Sigmoid colon (tissue), 6 donors: ENCODE measurements at regions not wholly inside any gene's neighbourhood (a gene's known extent, or its start where the extent isn't known, plus 50 kb on each side); places are given as distances from the start of the nearest gene placed in this dataset.

Experiments used
- DNase-seq: peaks from one replicate; pipeline ENCODE4 v3.0.0-alpha.2; 2019
- H3K27ac ChIP-seq, 4 donors: fragments of 200-600 bp; sonication (generic); one replicate each; pipeline ENCODE4 v1.5.1; 2016 to 2019; ENCODE audit warnings: mild to moderate bottlenecking in 1 of 4
- H3K27me3 ChIP-seq, 3 donors: fragments of 200-600 bp; sonication (generic); one replicate each; pipeline ENCODE4 v1.5.1; 2019; ENCODE audit warnings: mild to moderate bottlenecking in 1 of 3
- H3K36me3 ChIP-seq, 4 donors: fragments of 200-600 bp; sonication (generic); one replicate each; pipeline ENCODE4 v1.5.1; 2016 to 2019
- H3K4me1 ChIP-seq, 4 donors: fragments of 200-600 bp; sonication (generic); one replicate each; pipeline ENCODE4 v1.5.1; 2017 to 2019
- H3K4me3 ChIP-seq, 4 donors: fragments of 200-600 bp; sonication (generic); one replicate each; pipeline ENCODE4 v1.5.1; 2017 to 2019; ENCODE audit warnings: mild to moderate bottlenecking in 2 of 4, moderate library complexity in 1 of 4
- H3K9me3 ChIP-seq, 4 donors: fragments of 200-600 bp in 3 of 4; sonication (generic) in 3 of 4; one replicate each; pipeline versions ENCODE4 v1.5.1 to v1.6.1; 2013 to 2019
- EP300 ChIP-seq, 4 donors: sonication (generic); formaldehyde crosslinking; IDR thresholded peaks; one replicate each; pipeline ENCODE4 v1.6.1; 2017; ENCODE audit warnings: antibody characterized with exemption in 4 of 4
- POLR2A ChIP-seq, 2 donors: fragments of 450-650 bp; IDR thresholded peaks; one replicate each; pipeline ENCODE4 v1.6.1; 2016; ENCODE audit warnings: antibody characterized with exemption in 2 of 2, mild to moderate bottlenecking in 2 of 2, moderate library complexity in 2 of 2
- POLR2AphosphoS5 ChIP-seq, 4 donors: sonication (generic); formaldehyde crosslinking; IDR thresholded peaks; one replicate each; pipeline ENCODE4 v1.6.1; 2017; ENCODE audit warnings: antibody characterized with exemption in 4 of 4
- WGBS, 2 donors: extraction: QIAGEN DNeasy Blood & Tissue Kit; methylation state at CpG; one replicate each; pipeline ENCODE4 v1.1.7; 2013; 5-methylcytosine and 5-hydroxymethylcytosine counted together
- intact Hi-C: fragments of 100-400 bp; cut with DNase I; formaldehyde crosslinking; loops from one replicate; pipeline ENCODE4 v1.15.1; 2023
- TF ChIP-seq, protein P1 (sequence below), 4 experiments: fragments of 450-650 bp in 3 of 4; fragments of 200-600 bp in 1 of 4; IDR thresholded peaks; one replicate each; pipeline ENCODE4 v1.5.1; 2016 to 2019; ENCODE audit warnings: antibody characterized with exemption in 4 of 4, mild to moderate bottlenecking in 3 of 4, moderate library complexity in 2 of 4
- donor health status: healthy with polysubstance abuse.
- donor health status: healthy.

DNA sequence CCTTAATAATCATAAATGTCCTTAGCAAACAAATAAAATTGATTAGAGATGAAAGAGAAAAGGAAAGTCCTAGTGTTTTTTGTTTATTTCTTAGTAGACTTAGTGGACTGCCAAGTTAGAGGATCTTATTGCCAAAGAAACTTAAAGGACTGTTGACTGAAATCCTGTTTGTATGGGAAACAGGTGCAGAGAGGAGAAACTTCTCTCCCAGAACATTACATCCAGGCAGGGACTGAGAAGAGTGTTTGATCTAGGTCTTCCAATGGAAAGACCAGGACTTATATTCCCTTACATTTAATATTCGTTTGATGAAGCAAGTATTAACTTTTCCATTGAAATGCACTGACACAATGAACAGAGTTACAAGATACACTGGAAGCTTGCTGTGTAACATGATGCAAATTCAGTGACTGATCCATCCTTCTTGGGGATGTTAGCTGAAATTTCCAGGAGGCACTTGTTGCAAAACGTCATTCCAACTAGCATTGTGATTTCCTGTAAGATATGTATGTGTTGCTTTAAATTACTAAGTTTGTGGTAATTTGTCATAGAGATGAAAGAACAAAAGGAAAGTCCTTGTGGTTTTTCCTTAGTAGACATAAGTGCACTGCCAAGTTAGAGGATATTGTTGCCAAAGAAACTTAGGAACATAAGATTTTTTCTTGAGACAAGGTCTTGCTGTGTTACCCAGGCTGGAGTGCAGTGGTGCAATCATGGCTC, 505.6 kb downstream of the STIM2 start:
- Histone ChIP-seq H3K9me3 (no peaks in the 10 kb centered on the region), H3K27ac (no peak overlapping the region), H3K27me3 (no peaks in the 10 kb centered on the region), H3K4me1 (peaks cover 0 to 14% (median 5%) of the 10 kb centered on the region in 4 donors), H3K4me3 (no peak overlapping the region), H3K36me3 (no peaks in the 10 kb centered on the region)
- 44 to 56% methylated on average over 2 of the region's 2 CpGs for WGBS, 2 donors
- no peak for DNase-seq
- intact Hi-C loops, result no loop called here
- TF ChIP-seq EP300 (IDR thresholded peaks at IDR 0.05) (no peak), POLR2A (IDR thresholded peaks at IDR 0.05) (no peak), POLR2AphosphoS5 (IDR thresholded peaks at IDR 0.05) (no peak)
- TF ChIP-seq, protein P1, sequence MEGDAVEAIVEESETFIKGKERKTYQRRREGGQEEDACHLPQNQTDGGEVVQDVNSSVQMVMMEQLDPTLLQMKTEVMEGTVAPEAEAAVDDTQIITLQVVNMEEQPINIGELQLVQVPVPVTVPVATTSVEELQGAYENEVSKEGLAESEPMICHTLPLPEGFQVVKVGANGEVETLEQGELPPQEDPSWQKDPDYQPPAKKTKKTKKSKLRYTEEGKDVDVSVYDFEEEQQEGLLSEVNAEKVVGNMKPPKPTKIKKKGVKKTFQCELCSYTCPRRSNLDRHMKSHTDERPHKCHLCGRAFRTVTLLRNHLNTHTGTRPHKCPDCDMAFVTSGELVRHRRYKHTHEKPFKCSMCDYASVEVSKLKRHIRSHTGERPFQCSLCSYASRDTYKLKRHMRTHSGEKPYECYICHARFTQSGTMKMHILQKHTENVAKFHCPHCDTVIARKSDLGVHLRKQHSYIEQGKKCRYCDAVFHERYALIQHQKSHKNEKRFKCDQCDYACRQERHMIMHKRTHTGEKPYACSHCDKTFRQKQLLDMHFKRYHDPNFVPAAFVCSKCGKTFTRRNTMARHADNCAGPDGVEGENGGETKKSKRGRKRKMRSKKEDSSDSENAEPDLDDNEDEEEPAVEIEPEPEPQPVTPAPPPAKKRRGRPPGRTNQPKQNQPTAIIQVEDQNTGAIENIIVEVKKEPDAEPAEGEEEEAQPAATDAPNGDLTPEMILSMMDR (IDR thresholded peaks at IDR 0.05), result no peak

DNA sequence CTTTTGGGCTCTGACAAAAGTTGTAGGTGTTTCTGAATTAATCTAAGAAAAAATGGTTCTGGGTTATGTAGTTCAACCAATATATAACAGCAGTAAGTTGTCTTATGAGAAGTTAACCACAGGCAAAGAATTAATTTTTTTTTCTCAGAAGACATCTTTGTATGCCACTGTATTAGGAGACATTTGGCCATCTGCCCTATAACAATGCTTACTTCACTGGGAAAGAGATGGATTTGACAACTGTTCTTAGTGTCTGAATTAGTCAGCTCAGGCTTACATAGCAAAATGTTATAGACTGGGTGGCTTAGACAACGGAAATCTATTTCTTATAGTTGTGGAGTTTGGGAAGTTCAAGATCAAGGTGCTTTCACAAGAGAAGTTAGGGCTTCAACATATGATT, 508.1 kb downstream of the STIM2 start:
- no peaks in the 10 kb centered on the region for H3K36me3 ChIP-seq
- WGBS, 2 donors, result 75 to 78% methylated on average over 1 of the region's 1 CpG
- H3K27ac ChIP-seq, result no peak overlapping the region
- intact Hi-C loops, result no loop called here
- H3K4me3 ChIP-seq, result no peak overlapping the region
- no peak for TF ChIP-seq POLR2A (IDR thresholded peaks at IDR 0.05)
- TF ChIP-seq EP300 (IDR thresholded peaks at IDR 0.05), result no peak
- TF ChIP-seq, protein P1 (IDR thresholded peaks at IDR 0.05), result no peak
- TF ChIP-seq POLR2AphosphoS5 (IDR thresholded peaks at IDR 0.05), result no peak
- no peaks in the 10 kb centered on the region for H3K4me1 ChIP-seq
- no peaks in the 10 kb centered on the region for H3K27me3 ChIP-seq
- DNase-seq, result no peak
- no peaks in the 10 kb centered on the region for H3K9me3 ChIP-seq

DNA sequence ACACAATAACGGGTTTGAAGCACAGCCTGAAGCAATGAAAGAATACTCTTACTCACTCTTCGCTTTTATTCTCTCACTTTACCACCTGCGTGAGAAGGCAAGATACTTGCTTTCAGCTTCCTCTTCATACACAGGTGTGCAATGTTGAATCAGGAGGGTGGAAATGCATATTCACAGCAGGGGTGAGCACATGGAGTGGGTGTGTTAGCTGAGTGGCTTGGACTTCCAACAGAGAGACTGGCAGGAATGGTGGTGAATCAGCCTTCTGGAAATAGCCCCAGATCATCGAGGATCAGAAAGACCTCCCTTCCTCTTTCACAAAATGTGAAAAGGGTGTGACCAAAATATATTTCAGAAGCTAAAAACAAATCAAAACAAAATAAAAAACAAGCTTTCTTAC, 521.2 kb downstream of the STIM2 start:
- WGBS, 2 donors, result 91 to 92% methylated on average over 4 of the region's 4 CpGs
- Histone ChIP-seq H3K36me3 (no peaks in the 10 kb centered on the region), H3K4me1 (no peaks in the 10 kb centered on the region), H3K27me3 (no peaks in the 10 kb centered on the region), H3K4me3 (no peak overlapping the region), H3K27ac (no peak overlapping the region), H3K9me3 (no peaks in the 10 kb centered on the region)
- no peak for DNase-seq
- TF ChIP-seq, protein P1 (IDR thresholded peaks at IDR 0.05), result no peak
- TF ChIP-seq POLR2AphosphoS5 (IDR thresholded peaks at IDR 0.05) (no peak), POLR2A (IDR thresholded peaks at IDR 0.05) (no peak), EP300 (IDR thresholded peaks at IDR 0.05) (no peak)
- intact Hi-C loops, result no loop called here

DNA sequence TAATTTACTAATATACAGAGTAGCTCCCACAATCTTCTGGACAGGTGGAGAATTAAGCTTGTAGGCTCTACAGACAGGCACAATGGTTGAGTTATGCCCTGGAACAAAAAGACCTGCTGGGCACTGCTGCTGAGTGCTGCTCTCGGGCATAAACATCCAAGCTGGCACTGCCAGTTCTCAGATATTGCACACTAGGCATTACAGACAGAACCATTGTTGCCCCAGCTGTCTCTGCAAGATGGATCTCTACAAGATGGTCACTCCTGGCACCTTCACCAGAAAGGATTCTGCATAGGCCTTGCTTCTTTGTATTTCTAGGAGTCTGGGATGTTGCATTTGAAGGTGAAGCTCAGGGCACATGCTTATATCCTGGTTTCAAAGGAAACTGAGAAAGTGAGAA, 527.1 kb downstream of the STIM2 start:
- Histone ChIP-seq H3K4me3 (no peak overlapping the region), H3K9me3 (no peaks in the 10 kb centered on the region), H3K27ac (no peak overlapping the region), H3K27me3 (no peaks in the 10 kb centered on the region), H3K36me3 (no peaks in the 10 kb centered on the region), H3K4me1 (no peaks in the 10 kb centered on the region)
- DNase-seq, result no peak
- 49 to 75% methylated on average over 1 of the region's 1 CpG for WGBS, 2 donors
- intact Hi-C loops, result no loop called here
- TF ChIP-seq POLR2A (IDR thresholded peaks at IDR 0.05), result no peak
- no peak for TF ChIP-seq EP300 (IDR thresholded peaks at IDR 0.05)
- no peak for TF ChIP-seq POLR2AphosphoS5 (IDR thresholded peaks at IDR 0.05)

DNA sequence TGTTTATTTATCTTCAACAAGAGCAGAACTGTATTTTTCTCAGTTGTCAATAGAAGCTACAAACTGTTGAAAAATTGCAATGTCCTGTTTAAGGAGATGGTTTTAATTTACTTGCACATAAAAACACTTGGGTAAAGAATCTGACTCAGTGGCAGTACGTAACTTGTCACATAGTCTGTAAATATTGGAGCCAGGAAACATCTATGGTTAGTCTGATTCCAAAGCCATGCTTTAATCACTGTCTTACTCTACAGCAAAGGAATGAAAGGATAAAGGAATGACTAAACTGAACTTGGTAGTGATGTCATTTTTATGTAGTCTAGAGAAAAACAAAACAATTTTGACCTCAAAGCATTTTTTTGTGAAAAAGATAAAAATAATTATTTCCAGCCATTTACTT, 537.2 kb downstream of the STIM2 start:
- Histone ChIP-seq H3K4me3 (no peak overlapping the region), H3K27me3 (no peaks in the 10 kb centered on the region), H3K27ac (no peak overlapping the region), H3K36me3 (no peaks in the 10 kb centered on the region), H3K4me1 (peaks cover 0 to 6% (median 0%) of the 10 kb centered on the region in 4 donors), H3K9me3 (peaks cover 0 to 4% (median 0%) of the 10 kb centered on the region in 4 donors)
- WGBS, 2 donors, result 51 to 53% methylated on average over 1 of the region's 1 CpG
- TF ChIP-seq EP300 (IDR thresholded peaks at IDR 0.05) (no peak), POLR2AphosphoS5 (IDR thresholded peaks at IDR 0.05) (no peak), POLR2A (IDR thresholded peaks at IDR 0.05) (no peak)
- TF ChIP-seq, protein P1 (IDR thresholded peaks at IDR 0.05), result no peak
- intact Hi-C loops, result no loop called here
- no peak for DNase-seq
